ENCODE measurements at regions not wholly inside any gene's neighbourhood (a gene's known extent, or its start where the extent isn't known, plus 50 kb on each side); places are given as distances from the start of the nearest gene placed in this dataset.

DNA sequence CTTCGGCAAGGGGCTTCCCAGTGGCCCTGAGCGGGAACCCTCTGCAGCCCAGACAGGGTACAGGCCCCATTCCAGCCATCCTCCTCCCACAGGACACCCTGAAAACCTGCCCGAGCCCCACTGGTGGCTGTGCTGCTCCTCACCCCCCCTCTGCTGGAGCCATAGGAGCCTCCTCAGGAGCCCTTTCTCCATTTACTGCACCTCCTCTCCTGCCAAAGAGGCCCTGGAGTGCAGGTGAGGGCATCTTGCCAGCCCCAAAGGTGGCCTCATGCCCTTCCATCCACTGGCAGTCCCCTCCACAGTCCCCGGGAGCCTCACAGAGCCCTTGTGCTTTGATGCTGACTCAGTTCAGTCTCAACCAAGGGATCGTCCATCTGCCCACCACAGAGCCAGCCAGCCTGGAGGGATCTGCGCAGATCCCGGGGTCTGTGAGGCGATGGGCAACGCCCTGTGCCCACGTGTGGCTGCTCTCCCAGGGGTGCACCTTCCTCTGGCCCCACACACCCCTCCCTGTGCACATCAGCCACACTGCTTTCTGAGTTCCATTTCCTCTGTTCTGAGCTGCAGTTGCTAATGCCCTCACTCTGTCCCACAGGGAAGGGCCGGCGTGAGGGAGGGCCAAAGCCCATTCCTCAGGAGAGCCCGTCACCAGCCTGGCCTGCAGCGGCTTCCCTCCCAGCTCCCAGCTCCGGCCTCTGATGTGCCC lies 228.5 kb downstream of the DLL1 start:
- TF ChIP-seq CTCF (IDR thresholded peaks at IDR 0.05) (no peak), POLR2A (IDR thresholded peaks at IDR 0.05) (no peak)
- Histone ChIP-seq H3K9me3 (no peaks in the 10 kb centered on the region), H3K4me1 (no peaks in the 10 kb centered on the region), H3K4me3 (no peak overlapping the region), H3K27me3 (no peaks in the 10 kb centered on the region), H3K36me3 (no peaks in the 10 kb centered on the region), H3K27ac (no peak overlapping the region)
- intact Hi-C loops (cut with DNase I; ENCODE audit: low total_unique reads) = no loop called here
- DNase-seq = peak in 1 of 2 donors; percentile 3

GRCh38 chr6:170058878-170059485 lies 231.9 kb downstream of the DLL1 start:
- H3K9me3 ChIP-seq = no peaks in the 10 kb centered on the region
- no peak overlapping the region for H3K27ac ChIP-seq
- no peak overlapping the region for H3K4me3 ChIP-seq
- no peaks in the 10 kb centered on the region for H3K27me3 ChIP-seq
- no peak for TF ChIP-seq CTCF (IDR thresholded peaks at IDR 0.05)
- no peak for TF ChIP-seq POLR2A (IDR thresholded peaks at IDR 0.05)
- no peaks in the 10 kb centered on the region for H3K36me3 ChIP-seq
- no peaks in the 10 kb centered on the region for H3K4me1 ChIP-seq
- DNase-seq = peak in 1 of 2 donors; percentile 4
- intact Hi-C loops (cut with DNase I; ENCODE audit: low total_unique reads) = no loop called here

GRCh38 chr6:170057961-170058877 lies 232.7 kb downstream of the DLL1 start:
- DNase-seq = peak in 1 of 2 donors; percentile 8
- Histone ChIP-seq H3K27me3 (no peaks in the 10 kb centered on the region), H3K36me3 (no peaks in the 10 kb centered on the region), H3K9me3 (no peaks in the 10 kb centered on the region), H3K4me3 (no peak overlapping the region), H3K4me1 (no peaks in the 10 kb centered on the region), H3K27ac (no peak overlapping the region)
- intact Hi-C loops (cut with DNase I; ENCODE audit: low total_unique reads) = no loop called here
- no peak for TF ChIP-seq CTCF (IDR thresholded peaks at IDR 0.05)
- no peak for TF ChIP-seq POLR2A (IDR thresholded peaks at IDR 0.05)

DNA sequence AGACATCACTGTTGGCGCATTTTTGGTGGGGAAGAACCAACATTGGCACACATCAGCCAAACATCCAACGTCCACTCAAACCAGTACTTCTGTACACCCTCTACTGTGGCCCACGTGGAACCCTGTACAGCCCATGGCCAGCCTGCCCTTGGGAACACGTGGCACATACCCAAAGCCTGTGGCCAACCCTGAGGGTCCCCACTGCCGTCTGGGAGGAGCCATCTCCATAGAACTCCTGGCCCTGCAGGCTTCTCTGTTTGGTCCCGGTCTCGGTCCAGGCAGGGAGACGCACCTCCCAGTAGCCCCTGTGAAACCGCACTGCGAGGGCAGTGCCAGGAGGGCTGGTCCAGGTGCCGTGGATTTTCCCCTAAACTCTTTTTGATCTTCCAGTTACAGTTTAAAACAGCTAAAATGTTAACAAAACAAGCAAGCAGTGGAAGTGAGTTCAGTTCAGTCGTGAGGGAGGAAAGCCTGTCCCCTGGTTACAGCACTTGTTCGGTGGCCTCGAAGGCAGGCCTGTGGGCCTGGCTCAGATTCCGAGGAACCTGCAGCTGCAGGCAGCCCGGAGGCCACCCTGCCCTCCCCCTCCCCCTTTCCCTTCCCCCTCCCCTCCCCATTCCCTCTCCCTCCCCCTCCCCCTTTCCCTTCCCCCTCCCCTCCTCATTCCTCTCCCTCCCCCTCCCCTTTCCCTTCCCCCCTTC lies 233.7 kb downstream of the DLL1 start:
- no peak for TF ChIP-seq CTCF (IDR thresholded peaks at IDR 0.05)
- TF ChIP-seq POLR2A (IDR thresholded peaks at IDR 0.05) = no peak
- H3K27ac ChIP-seq = no peak overlapping the region
- DNase-seq = peak in 1 of 2 donors; percentile 12
- intact Hi-C loops (cut with DNase I; ENCODE audit: low total_unique reads) = no loop called here
- H3K36me3 ChIP-seq = no peaks in the 10 kb centered on the region
- H3K9me3 ChIP-seq = no peaks in the 10 kb centered on the region
- no peaks in the 10 kb centered on the region for H3K4me1 ChIP-seq
- H3K4me3 ChIP-seq = no peak overlapping the region
- H3K27me3 ChIP-seq = no peaks in the 10 kb centered on the region
